ENCODE measurements at regions not wholly inside any gene's neighbourhood (a gene's known extent, or its start where the extent isn't known, plus 50 kb on each side); places are given as distances from the start of the nearest gene placed in this dataset.
"Not testable (repeated sequence)": the region's sequence is repeated elsewhere in the genome, so short reads cannot be mapped to it uniquely, and the experiment has no call there.

DNA sequence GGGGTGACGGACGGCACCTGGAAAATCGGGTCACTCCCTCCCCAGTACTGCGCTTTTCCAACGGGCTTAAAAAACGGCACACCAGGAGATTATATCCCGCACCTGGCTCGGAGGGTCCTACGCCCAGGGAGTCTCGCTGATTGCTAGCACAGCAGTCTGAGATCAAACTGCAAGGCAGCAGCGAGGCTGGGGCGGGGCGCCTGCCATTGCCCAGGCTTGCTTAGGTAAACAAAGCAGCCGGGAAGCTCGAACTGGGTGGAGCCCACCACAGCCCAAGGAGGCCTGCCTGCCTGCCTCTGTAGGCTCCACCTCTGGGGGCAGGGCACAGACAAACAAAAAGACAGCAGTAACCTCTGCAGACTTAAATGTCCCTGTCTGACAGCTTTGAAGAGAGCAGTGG is 321.7 kb upstream of the NRSN1 start:
- TF ChIP-seq, protein P1, sequence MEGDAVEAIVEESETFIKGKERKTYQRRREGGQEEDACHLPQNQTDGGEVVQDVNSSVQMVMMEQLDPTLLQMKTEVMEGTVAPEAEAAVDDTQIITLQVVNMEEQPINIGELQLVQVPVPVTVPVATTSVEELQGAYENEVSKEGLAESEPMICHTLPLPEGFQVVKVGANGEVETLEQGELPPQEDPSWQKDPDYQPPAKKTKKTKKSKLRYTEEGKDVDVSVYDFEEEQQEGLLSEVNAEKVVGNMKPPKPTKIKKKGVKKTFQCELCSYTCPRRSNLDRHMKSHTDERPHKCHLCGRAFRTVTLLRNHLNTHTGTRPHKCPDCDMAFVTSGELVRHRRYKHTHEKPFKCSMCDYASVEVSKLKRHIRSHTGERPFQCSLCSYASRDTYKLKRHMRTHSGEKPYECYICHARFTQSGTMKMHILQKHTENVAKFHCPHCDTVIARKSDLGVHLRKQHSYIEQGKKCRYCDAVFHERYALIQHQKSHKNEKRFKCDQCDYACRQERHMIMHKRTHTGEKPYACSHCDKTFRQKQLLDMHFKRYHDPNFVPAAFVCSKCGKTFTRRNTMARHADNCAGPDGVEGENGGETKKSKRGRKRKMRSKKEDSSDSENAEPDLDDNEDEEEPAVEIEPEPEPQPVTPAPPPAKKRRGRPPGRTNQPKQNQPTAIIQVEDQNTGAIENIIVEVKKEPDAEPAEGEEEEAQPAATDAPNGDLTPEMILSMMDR (IDR thresholded peaks at IDR 0.05), result not testable (repeated sequence)
- TF ChIP-seq POLR2A, EP300 (IDR thresholded peaks at IDR 0.05): not testable (repeated sequence)

All from tibial nerve (tissue), 4 donors.